ENCODE measurements at regions not wholly inside any gene's neighbourhood (a gene's known extent, or its start where the extent isn't known, plus 50 kb on each side); places are given as distances from the start of the nearest gene placed in this dataset.

- TF ChIP-seq CTCF (IDR thresholded peaks at IDR 0.05; ENCODE audit: borderline replicate concordance, extremely low read depth, low read length, poor library complexity, severe bottlenecking), result no peak
- TF ChIP-seq EZH2 (IDR thresholded peaks at IDR 0.05; ENCODE audit: borderline replicate concordance, low read depth, low read length, severe bottlenecking), result no peak
These were observed 153.6 kb upstream of the TP63 start for GRCh38 chr3:189477614-189478013.

Measured in DND-41 (cell line).